ENCODE measurements at regions not wholly inside any gene's neighbourhood (a gene's known extent, or its start where the extent isn't known, plus 50 kb on each side); places are given as distances from the start of the nearest gene placed in this dataset.
A peak's percentile ranks its signal among the peaks of the same experiment; 100 is the strongest.

GRCh38 chr2:43026426-43027096, 199.8 kb downstream of the ZFP36L2 start:
- no peaks in the 10 kb centered on the region for H3K27me3 ChIP-seq (ENCODE audit: control insufficient read depth in 2 of 2, insufficient read depth in 1 of 2, low read length in 1 of 2)
- DNase-seq (ENCODE audit: low read depth in 6 of 9, low spot score in 9 of 9) = no peak
- WGBS = 59% methylated on average over 17 of the region's 17 CpGs
- H3K27ac ChIP-seq (ENCODE audit: low read depth in 1 of 2, low read length in 1 of 2) = peak overlapping the region; percentile 10 to 25
- no peaks in the 10 kb centered on the region for H3K36me3 ChIP-seq (ENCODE audit: control insufficient read depth in 2 of 2, insufficient read depth in 2 of 2, low read length in 1 of 2)
- H3K4me1 ChIP-seq (ENCODE audit: control insufficient read depth in 2 of 2, insufficient read depth in 2 of 2, low read length in 2 of 2) = peaks cover 38 to 78% of the 10 kb centered on the region in 2 donors
- no peak overlapping the region for H3K4me3 ChIP-seq (ENCODE audit: low read length in 2 of 2)
- peaks cover 0 to 12% of the 10 kb centered on the region in 2 donors for H3K9me3 ChIP-seq (ENCODE audit: control insufficient read depth in 2 of 2, insufficient read depth in 1 of 2, low read length in 1 of 2)

GRCh38 chr2:43025709-43026295, 200.6 kb downstream of the ZFP36L2 start:
- WGBS = 92% methylated on average over 5 of the region's 5 CpGs
- Histone ChIP-seq H3K9me3 (ENCODE audit: control insufficient read depth in 2 of 2, insufficient read depth in 1 of 2, low read length in 1 of 2) (peaks cover 0 to 17% of the 10 kb centered on the region in 2 donors), H3K4me3 (ENCODE audit: low read length in 2 of 2) (no peak overlapping the region), H3K4me1 (ENCODE audit: control insufficient read depth in 2 of 2, insufficient read depth in 2 of 2, low read length in 2 of 2) (peaks cover 38 to 79% of the 10 kb centered on the region in 2 donors), H3K27me3 (ENCODE audit: control insufficient read depth in 2 of 2, insufficient read depth in 1 of 2, low read length in 1 of 2) (no peaks in the 10 kb centered on the region), H3K36me3 (ENCODE audit: control insufficient read depth in 2 of 2, insufficient read depth in 2 of 2, low read length in 1 of 2) (no peaks in the 10 kb centered on the region), H3K27ac (ENCODE audit: low read depth in 1 of 2, low read length in 1 of 2) (peak overlapping the region; percentile 71 to 80)
- no peak for DNase-seq (ENCODE audit: low read depth in 6 of 9, low spot score in 9 of 9)

DNA sequence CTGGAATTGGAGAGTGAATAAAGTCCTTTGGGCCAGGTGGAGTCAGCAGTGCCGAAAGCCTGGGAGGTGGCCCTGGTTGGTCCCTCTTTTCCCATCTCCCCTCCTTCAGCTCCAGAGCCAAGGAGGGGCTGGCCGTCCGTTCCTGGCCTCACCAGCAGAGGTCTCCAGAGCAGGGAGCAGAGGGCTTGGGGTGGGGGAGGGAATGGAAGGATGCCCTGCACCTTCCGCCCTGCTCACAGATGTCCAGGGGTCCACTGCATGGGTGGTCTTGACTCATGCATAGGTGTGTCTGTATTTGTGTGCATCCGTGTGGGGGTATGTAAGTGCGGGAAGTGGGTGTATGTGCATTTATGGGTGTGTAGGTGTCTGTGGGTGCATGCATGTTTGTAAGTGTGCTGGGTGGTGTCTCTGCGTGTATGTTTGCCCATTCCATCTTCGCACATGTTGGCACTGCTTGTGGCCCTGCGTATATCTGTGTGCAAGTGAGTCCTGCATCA, 201.8 kb downstream of the ZFP36L2 start:
- peak overlapping the region; percentile 25 to 80 for H3K27ac ChIP-seq (ENCODE audit: low read depth in 1 of 2, low read length in 1 of 2)
- DNase-seq (ENCODE audit: low read depth in 6 of 9, low spot score in 9 of 9) = peak in 2 of 9 donors; percentile 58 to 67
- 65% methylated on average over 9 of the region's 9 CpGs for WGBS

DNA sequence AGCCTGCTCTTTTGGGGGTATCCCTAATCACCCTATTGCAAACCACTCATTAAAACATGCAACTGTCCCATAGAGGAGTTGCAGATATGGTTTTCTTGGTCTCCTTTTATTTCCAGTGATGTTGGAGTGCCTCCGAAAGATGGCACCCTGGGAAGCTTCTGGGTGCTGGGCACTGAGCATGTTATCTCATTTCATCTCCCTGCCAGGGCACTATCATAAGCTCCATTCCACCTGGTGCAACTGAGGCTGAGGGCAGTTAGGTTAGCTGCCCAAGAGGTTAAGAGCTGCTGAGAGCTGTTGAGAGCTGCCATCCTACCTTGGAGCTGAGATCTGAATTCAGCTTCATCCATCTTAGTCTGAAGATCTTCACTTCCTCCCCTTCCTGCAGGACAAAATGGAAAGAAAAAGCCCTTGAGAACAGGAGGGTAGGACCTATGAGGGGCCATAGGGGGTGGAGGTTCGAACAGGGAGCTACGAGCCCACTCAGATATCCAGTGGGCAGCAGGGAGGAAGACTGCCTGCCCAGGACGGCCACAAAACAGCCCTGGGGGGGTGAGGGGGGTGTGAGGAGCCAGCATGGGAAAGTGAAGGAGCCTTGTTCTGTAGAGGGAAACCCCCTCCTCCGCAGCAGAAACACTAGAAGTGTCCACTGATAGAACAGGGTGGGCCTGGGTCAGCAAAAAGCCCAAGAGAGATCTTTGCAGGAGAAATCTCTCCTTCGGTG, 202.5 kb downstream of the ZFP36L2 start:
- 91% methylated on average over 6 of the region's 6 CpGs for WGBS
- no peak for DNase-seq (ENCODE audit: low read depth in 6 of 9, low spot score in 9 of 9)
- peaks cover 38 to 71% of the 10 kb centered on the region in 2 donors for H3K4me1 ChIP-seq (ENCODE audit: control insufficient read depth in 2 of 2, insufficient read depth in 2 of 2, low read length in 2 of 2)
- no peak overlapping the region for H3K27ac ChIP-seq (ENCODE audit: low read depth in 1 of 2, low read length in 1 of 2)
- H3K27me3 ChIP-seq (ENCODE audit: control insufficient read depth in 2 of 2, insufficient read depth in 1 of 2, low read length in 1 of 2) = no peaks in the 10 kb centered on the region
- H3K9me3 ChIP-seq (ENCODE audit: control insufficient read depth in 2 of 2, insufficient read depth in 1 of 2, low read length in 1 of 2) = peaks cover 0 to 25% of the 10 kb centered on the region in 2 donors
- H3K36me3 ChIP-seq (ENCODE audit: control insufficient read depth in 2 of 2, insufficient read depth in 2 of 2, low read length in 1 of 2) = no peaks in the 10 kb centered on the region
- no peak overlapping the region for H3K4me3 ChIP-seq (ENCODE audit: low read length in 2 of 2)

More for the DNA sequence above, 201.8 kb downstream of the ZFP36L2 start:
- H3K36me3 ChIP-seq (ENCODE audit: control insufficient read depth in 2 of 2, insufficient read depth in 2 of 2, low read length in 1 of 2) = no peaks in the 10 kb centered on the region
- peaks cover 0 to 25% of the 10 kb centered on the region in 2 donors for H3K9me3 ChIP-seq (ENCODE audit: control insufficient read depth in 2 of 2, insufficient read depth in 1 of 2, low read length in 1 of 2)
- H3K27me3 ChIP-seq (ENCODE audit: control insufficient read depth in 2 of 2, insufficient read depth in 1 of 2, low read length in 1 of 2) = no peaks in the 10 kb centered on the region
- H3K4me3 ChIP-seq (ENCODE audit: low read length in 2 of 2) = no peak overlapping the region
- peaks cover 38 to 74% of the 10 kb centered on the region in 2 donors for H3K4me1 ChIP-seq (ENCODE audit: control insufficient read depth in 2 of 2, insufficient read depth in 2 of 2, low read length in 2 of 2)

GRCh38 chr2:43022896-43023295, 203.5 kb downstream of the ZFP36L2 start:
- H3K4me1 ChIP-seq (ENCODE audit: control insufficient read depth in 2 of 2, insufficient read depth in 2 of 2, low read length in 2 of 2) = peaks cover 38 to 65% of the 10 kb centered on the region in 2 donors
- no peaks in the 10 kb centered on the region for H3K36me3 ChIP-seq (ENCODE audit: control insufficient read depth in 2 of 2, insufficient read depth in 2 of 2, low read length in 1 of 2)
- no peaks in the 10 kb centered on the region for H3K27me3 ChIP-seq (ENCODE audit: control insufficient read depth in 2 of 2, insufficient read depth in 1 of 2, low read length in 1 of 2)
- H3K4me3 ChIP-seq (ENCODE audit: low read length in 2 of 2) = no peak overlapping the region
- no peak overlapping the region for H3K27ac ChIP-seq (ENCODE audit: low read depth in 1 of 2, low read length in 1 of 2)
- no peak for DNase-seq (ENCODE audit: low read depth in 6 of 9, low spot score in 9 of 9)
- H3K9me3 ChIP-seq (ENCODE audit: control insufficient read depth in 2 of 2, insufficient read depth in 1 of 2, low read length in 1 of 2) = peaks cover 0 to 25% of the 10 kb centered on the region in 2 donors
- WGBS = 93% methylated on average over 5 of the region's 5 CpGs

GRCh38 chr2:43021791-43022509, 204.5 kb downstream of the ZFP36L2 start:
- H3K27me3 ChIP-seq (ENCODE audit: control insufficient read depth in 2 of 2, insufficient read depth in 1 of 2, low read length in 1 of 2) = no peaks in the 10 kb centered on the region
- DNase-seq (ENCODE audit: low read depth in 6 of 9, low spot score in 9 of 9) = no peak
- H3K36me3 ChIP-seq (ENCODE audit: control insufficient read depth in 2 of 2, insufficient read depth in 2 of 2, low read length in 1 of 2) = no peaks in the 10 kb centered on the region
- 93% methylated on average over 19 of the region's 19 CpGs for WGBS
- H3K9me3 ChIP-seq (ENCODE audit: control insufficient read depth in 2 of 2, insufficient read depth in 1 of 2, low read length in 1 of 2) = peaks cover 0 to 25% of the 10 kb centered on the region in 2 donors
- H3K27ac ChIP-seq (ENCODE audit: low read depth in 1 of 2, low read length in 1 of 2) = no peak overlapping the region
- peaks cover 29 to 56% of the 10 kb centered on the region in 2 donors for H3K4me1 ChIP-seq (ENCODE audit: control insufficient read depth in 2 of 2, insufficient read depth in 2 of 2, low read length in 2 of 2)
- no peak overlapping the region for H3K4me3 ChIP-seq (ENCODE audit: low read length in 2 of 2)

- peaks cover 0 to 23% of the 10 kb centered on the region in 2 donors for H3K9me3 ChIP-seq (ENCODE audit: control insufficient read depth in 2 of 2, insufficient read depth in 1 of 2, low read length in 1 of 2)
- H3K4me1 ChIP-seq (ENCODE audit: control insufficient read depth in 2 of 2, insufficient read depth in 2 of 2, low read length in 2 of 2) = peaks cover 21 to 47% of the 10 kb centered on the region in 2 donors
- no peak overlapping the region for H3K4me3 ChIP-seq (ENCODE audit: low read length in 2 of 2)
- H3K36me3 ChIP-seq (ENCODE audit: control insufficient read depth in 2 of 2, insufficient read depth in 2 of 2, low read length in 1 of 2) = no peaks in the 10 kb centered on the region
- DNase-seq (ENCODE audit: low read depth in 6 of 9, low spot score in 9 of 9) = no peak
- no peaks in the 10 kb centered on the region for H3K27me3 ChIP-seq (ENCODE audit: control insufficient read depth in 2 of 2, insufficient read depth in 1 of 2, low read length in 1 of 2)
- 94% methylated on average over 14 of the region's 14 CpGs for WGBS
- H3K27ac ChIP-seq (ENCODE audit: low read depth in 1 of 2, low read length in 1 of 2) = no peak overlapping the region
These were observed 205.3 kb downstream of the ZFP36L2 start for GRCh38 chr2:43020990-43021669.

DNA sequence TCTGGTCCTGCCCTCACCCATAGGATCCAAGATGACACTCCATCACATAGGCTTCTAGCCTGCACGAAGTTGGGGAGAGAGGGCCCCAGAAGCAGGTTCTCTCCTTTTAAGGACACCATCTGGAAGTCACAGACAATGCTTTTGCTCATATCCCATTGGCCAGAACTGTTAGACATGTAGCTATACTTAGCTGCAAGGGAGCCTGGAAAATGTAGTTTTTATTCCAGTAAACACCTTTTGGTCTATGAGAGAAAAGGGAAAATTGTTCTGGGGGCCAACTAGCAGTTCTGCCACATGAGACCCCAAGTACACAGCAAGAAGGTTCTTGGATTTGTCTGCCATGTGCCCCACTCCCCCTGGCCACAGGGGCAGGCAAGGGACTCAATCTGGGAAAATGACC, 206.1 kb downstream of the ZFP36L2 start:
- Histone ChIP-seq H3K4me1 (ENCODE audit: control insufficient read depth in 2 of 2, insufficient read depth in 2 of 2, low read length in 2 of 2) (peaks cover 13 to 40% of the 10 kb centered on the region in 2 donors), H3K27me3 (ENCODE audit: control insufficient read depth in 2 of 2, insufficient read depth in 1 of 2, low read length in 1 of 2) (no peaks in the 10 kb centered on the region), H3K27ac (ENCODE audit: low read depth in 1 of 2, low read length in 1 of 2) (no peak overlapping the region), H3K36me3 (ENCODE audit: control insufficient read depth in 2 of 2, insufficient read depth in 2 of 2, low read length in 1 of 2) (no peaks in the 10 kb centered on the region), H3K4me3 (ENCODE audit: low read length in 2 of 2) (no peak overlapping the region), H3K9me3 (ENCODE audit: control insufficient read depth in 2 of 2, insufficient read depth in 1 of 2, low read length in 1 of 2) (peaks cover 0 to 23% of the 10 kb centered on the region in 2 donors)
- DNase-seq (ENCODE audit: low read depth in 6 of 9, low spot score in 9 of 9) = no peak
- 98% methylated on average over 1 of the region's 1 CpG for WGBS

Data from thymus (tissue), 11 donors.